IMR-90 (cell line): ENCODE measurements at regions not wholly inside any gene's neighbourhood (a gene's known extent, or its start where the extent isn't known, plus 50 kb on each side); places are given as distances from the start of the nearest gene placed in this dataset.

Experiments used
- ATAC-seq: fragments of 200-7000 bp; cut with Tn5 transposase; 2 replicates; pipeline ENCODE4 v1.9.1; 2020; ENCODE audit warnings: low read depth, mild to moderate bottlenecking, moderate library complexity
- BruUV-seq: library from RNA; stranded (reverse); fragments of 400-500 nt; replicated peaks from 2 replicates; lab custom pipeline; 2021; lab: Mats Ljungman, UMichigan
- CTCF ChIA-PET: fragments of 300-600 bp; formaldehyde crosslinking; extraction: SDS; loops from one replicate; lab custom pipeline; 2021; ENCODE audit warnings: antibody characterized with exemption; lab: Yijun Ruan, JAX
- POLR2A ChIA-PET: fragments of 300-600 bp; sonication (Branson Sonifier 250); formaldehyde crosslinking; loops from one replicate; lab custom pipeline; 2022; ENCODE audit warnings: antibody characterized with exemption; ENCODE audit not compliant: unreplicated experiment; lab: Charles Lee
- DNase-seq: peaks from one replicate; pipeline ENCODE4 v3.0.0; 2013
- H2AFZ ChIP-seq: replicated peaks from 2 replicates; pipeline ENCODE3; 2013; ENCODE audit warnings: low read length, mild to moderate bottlenecking; ENCODE audit not compliant: poor library complexity
- H2AK5ac ChIP-seq: 2 replicates; pipeline ENCODE4 v1.6.1; 2013; ENCODE audit warnings: low read depth, low read length, inconsistent platforms
- H2AK9ac ChIP-seq: replicated peaks from 2 replicates; pipeline ENCODE3; 2013; ENCODE audit warnings: mild to moderate bottlenecking, low read depth, low read length, moderate library complexity; ENCODE audit not compliant: poor library complexity
- H2BK120ac ChIP-seq: 2 replicates; pipeline ENCODE4 v1.6.1; 2013; ENCODE audit warnings: low read depth, low read length, inconsistent platforms
- H2BK15ac ChIP-seq: 3 replicates; pipeline ENCODE4 v1.6.1; 2013; ENCODE audit warnings: low read depth, low read length, inconsistent platforms
- H2BK20ac ChIP-seq: 2 replicates; pipeline ENCODE4 v1.6.1; 2013; ENCODE audit warnings: low read depth, mild to moderate bottlenecking, inconsistent platforms, low read length, moderate library complexity
- H2BK5ac ChIP-seq: 2 replicates; pipeline ENCODE4 v1.6.1; 2013; ENCODE audit warnings: mild to moderate bottlenecking, low read depth, low read length, inconsistent platforms; ENCODE audit not compliant: poor library complexity, severe bottlenecking
- H3K14ac ChIP-seq: replicated peaks from 2 replicates; pipeline ENCODE4 v1.6.1; 2013; ENCODE audit warnings: low read depth, low read length, inconsistent platforms
- H3K18ac ChIP-seq: 2 replicates; pipeline ENCODE4 v1.6.1; 2013; ENCODE audit warnings: low read depth, low read length, control low read depth
- H3K23ac ChIP-seq: 2 replicates; pipeline ENCODE4 v1.6.1; 2013; ENCODE audit warnings: low read depth, low read length, inconsistent platforms
- H3K27ac ChIP-seq: 2 replicates; pipeline ENCODE4 v1.5.1; 2013; ENCODE audit warnings: mild to moderate bottlenecking, control low read depth, low read length; ENCODE audit not compliant: insufficient read depth
- H3K27me3 ChIP-seq: 2 replicates; pipeline ENCODE4 v1.6.1; 2013; ENCODE audit warnings: low read length; ENCODE audit not compliant: control insufficient read depth, insufficient read depth
- H3K36me3 ChIP-seq: 2 replicates; pipeline ENCODE4 v1.6.1; 2013; ENCODE audit warnings: low read length, mixed read lengths; ENCODE audit not compliant: control insufficient read depth, insufficient read depth
- H3K4ac ChIP-seq: 2 replicates; pipeline ENCODE4 v1.6.1; 2013; ENCODE audit warnings: low read depth, low read length, inconsistent platforms
- H3K4me1 ChIP-seq: 2 replicates; pipeline ENCODE4 v1.6.1; 2013; ENCODE audit warnings: low read length, mixed read lengths; ENCODE audit not compliant: control insufficient read depth, insufficient read depth
- H3K4me2 ChIP-seq: 2 replicates; pipeline ENCODE4 v1.6.1; 2013; ENCODE audit warnings: low read depth, mild to moderate bottlenecking, control low read depth, low read length, moderate library complexity
- H3K4me3 ChIP-seq: 2 replicates; pipeline ENCODE4 v1.5.1; 2013; ENCODE audit warnings: low read depth, mild to moderate bottlenecking, control low read depth, low read length, moderate library complexity; ENCODE audit not compliant: insufficient read depth
- H3K56ac ChIP-seq: 2 replicates; pipeline ENCODE4 v1.6.1; 2013; ENCODE audit warnings: low read length, inconsistent platforms; ENCODE audit not compliant: insufficient read depth; ENCODE audit errors: extremely low read depth
- H3K79me1 ChIP-seq, 2 experiments: 2 replicates each; pipeline ENCODE4 v1.6.1; 2013; ENCODE audit warnings: low read length in 2 of 2, inconsistent platforms in 1 of 2, low read depth in 1 of 2
- H3K9ac ChIP-seq: 2 replicates; pipeline ENCODE4 v1.6.1; 2013; ENCODE audit warnings: low read depth, low read length, control low read depth
- H3K9me1 ChIP-seq: 2 replicates; pipeline ENCODE4 v1.6.1; 2013; ENCODE audit warnings: low read length, inconsistent platforms; ENCODE audit not compliant: insufficient read depth
- H3K9me3 ChIP-seq: 2 replicates; pipeline ENCODE4 v1.6.1; 2013; ENCODE audit warnings: low read length; ENCODE audit not compliant: control insufficient read depth, insufficient read depth
- H4K20me1 ChIP-seq: 2 replicates; pipeline ENCODE4 v1.6.1; 2013; ENCODE audit warnings: low read length, inconsistent platforms; ENCODE audit not compliant: insufficient read depth
- H4K5ac ChIP-seq: 2 replicates; pipeline ENCODE4 v1.6.1; 2013; ENCODE audit warnings: mild to moderate bottlenecking, low read depth, low read length, control low read depth
- H4K8ac ChIP-seq, 2 experiments: 2 replicates each; pipeline ENCODE4 v1.6.1; 2013; ENCODE audit warnings: low read depth in 2 of 2, low read length in 2 of 2, control low read depth in 1 of 2, inconsistent platforms in 1 of 2
- H4K91ac ChIP-seq: 2 replicates; pipeline ENCODE4 v1.6.1; 2013; ENCODE audit warnings: low read depth, low read length, inconsistent platforms; ENCODE audit not compliant: insufficient read depth
- CEBPB ChIP-seq: IDR thresholded peaks from 2 replicates; pipeline ENCODE4 v1.6.1; 2012; ENCODE audit warnings: low read depth, low read length, improper control_type of control experiment
- MAZ ChIP-seq: IDR thresholded peaks from 2 replicates; pipeline ENCODE4 v1.6.1; 2012; ENCODE audit warnings: low read depth, mild to moderate bottlenecking, low read length, improper control_type of control experiment, moderate library complexity, borderline replicate concordance
- NFE2L2 ChIP-seq: fragments of 150-350 bp; IDR thresholded peaks from 2 replicates; pipeline ENCODE4 v1.6.1; 2016; ENCODE audit warnings: low read depth, mild to moderate bottlenecking, low read length
- POLR2A ChIP-seq: IDR thresholded peaks from 2 replicates; pipeline ENCODE4 v1.6.1; 2012; ENCODE audit warnings: mild to moderate bottlenecking, low read depth, low read length
- RAD21 ChIP-seq: IDR thresholded peaks from 2 replicates; pipeline ENCODE4 v1.6.1; 2012; ENCODE audit warnings: low read length, improper control_type of control experiment
- RFX5 ChIP-seq: IDR thresholded peaks from 2 replicates; pipeline ENCODE4 v1.8.0; 2012; ENCODE audit warnings: low read depth, mild to moderate bottlenecking, low read length, moderate library complexity
- SMC3 ChIP-seq: fragments of 150-350 bp; IDR thresholded peaks from 2 replicates; pipeline ENCODE4 v1.6.1; 2016; ENCODE audit warnings: low read depth, mild to moderate bottlenecking, antibody characterized with exemption, low read length, moderate library complexity
- WGBS, 2 experiments: methylation state at CpG; one replicate each; pipeline versions ENCODE4 v1.1.5 to v1.1.7; 2013; ENCODE audit warnings: missing lambda C conversion rate in 2 of 2; ENCODE audit not compliant: insufficient read length in 1 of 2; ENCODE audit errors: extremely low coverage in 2 of 2; 5-methylcytosine and 5-hydroxymethylcytosine counted together
- dilution Hi-C: fragments of 300-500 bp; cut with HindIII; formaldehyde crosslinking; loops from one replicate; pipeline ENCODE4 v1.14.3; 2018; ENCODE audit warnings: low sequenced_read_pairs; ENCODE audit not compliant: unreplicated experiment
- in situ Hi-C: fragments of 300-500 bp; cut with MboI; formaldehyde crosslinking; loops from 3 replicates; pipeline ENCODE4 v1.14.3; 2019; ENCODE audit warnings: low sequenced_read_pairs, inconsistent platforms, mixed read lengths
- intact Hi-C: fragments of 100-400 bp; cut with micrococcal nuclease; formaldehyde crosslinking; loops from 2 replicates; pipeline ENCODE4 v1.10.0; 2022
- TF ChIP-seq, protein P1 (sequence below): fragments of 150-350 bp; IDR thresholded peaks from 2 replicates; pipeline ENCODE4 v1.6.1; 2016; ENCODE audit warnings: low read depth, mild to moderate bottlenecking, low read length, moderate library complexity, borderline replicate concordance

DNA sequence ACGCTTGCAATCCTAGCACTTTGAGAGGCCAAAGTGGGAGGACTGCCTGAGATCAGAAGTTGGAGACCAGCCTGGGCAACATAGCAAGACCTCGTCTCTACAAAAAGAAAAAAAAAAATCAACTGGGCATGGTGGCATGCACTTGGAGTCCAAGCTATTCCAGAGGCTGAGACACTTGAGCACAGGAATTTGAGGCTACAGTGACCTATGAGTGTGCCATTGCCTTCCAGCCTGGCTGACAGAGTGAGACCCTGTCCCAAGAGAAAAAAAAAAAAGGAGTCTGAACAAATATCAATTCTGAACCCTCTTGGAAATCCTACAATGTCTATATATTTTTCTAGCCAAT lies 126.8 kb upstream of the NRP1 start:
- 83% methylated on average over 1 of the region's 2 CpGs; no CpG with 5 or more reads in 1 of the 2 experiments for WGBS, 2 experiments
- Histone ChIP-seq H3K4ac (no peak overlapping the region), H3K4me2 (no peak overlapping the region), H2AK9ac (no peak overlapping the region), H3K27ac (no peak overlapping the region), H2BK120ac (no peak overlapping the region), H3K18ac (no peak overlapping the region), H2AFZ (no peak overlapping the region), H4K5ac (no peak overlapping the region), H2BK20ac (no peak overlapping the region), H3K9ac (no peak overlapping the region), H2BK5ac (no peak overlapping the region), H3K56ac (no peak overlapping the region), H3K9me3 (no peaks in the 10 kb centered on the region), H3K27me3 (no peaks in the 10 kb centered on the region), H3K4me3 (no peak overlapping the region), H4K91ac (no peak overlapping the region), H2AK5ac (no peak overlapping the region), H2BK15ac (no peak overlapping the region), H3K9me1 (no peaks in the 10 kb centered on the region; the same call in 1 of the 2 replicates), H4K8ac (no peak overlapping the region), H3K79me1 (no peaks in the 10 kb centered on the region), H3K4me1 (0 out of 2 replicates have a peak, but pooled peaks cover 2% of the 10 kb centered on the region), H3K14ac (no peak overlapping the region), H3K23ac (no peak overlapping the region), H4K20me1 (no peaks in the 10 kb centered on the region), H3K36me3 (no peaks in the 10 kb centered on the region)
- ChIA-PET POLR2A (interaction anchor here (0.6 kb wide), 1 partner anchor 102 kb away, joined by 3 read pairs; no protein-coding TSS in a partner anchor), CTCF (interaction anchor here (0.6 to 0.7 kb wide), 3 partner anchors 12 to 304 kb away, joined by 3 to 7 read pairs (median 5); no protein-coding TSS in a partner anchor)
- no TSS peak for BruUV-seq
- ATAC-seq (no peak), DNase-seq (no peak)
- in situ Hi-C loops (no loop called here), intact Hi-C loops (no loop called here), dilution Hi-C loops (no loop called here)
- TF ChIP-seq RAD21 = no peak
- TF ChIP-seq, protein P1, sequence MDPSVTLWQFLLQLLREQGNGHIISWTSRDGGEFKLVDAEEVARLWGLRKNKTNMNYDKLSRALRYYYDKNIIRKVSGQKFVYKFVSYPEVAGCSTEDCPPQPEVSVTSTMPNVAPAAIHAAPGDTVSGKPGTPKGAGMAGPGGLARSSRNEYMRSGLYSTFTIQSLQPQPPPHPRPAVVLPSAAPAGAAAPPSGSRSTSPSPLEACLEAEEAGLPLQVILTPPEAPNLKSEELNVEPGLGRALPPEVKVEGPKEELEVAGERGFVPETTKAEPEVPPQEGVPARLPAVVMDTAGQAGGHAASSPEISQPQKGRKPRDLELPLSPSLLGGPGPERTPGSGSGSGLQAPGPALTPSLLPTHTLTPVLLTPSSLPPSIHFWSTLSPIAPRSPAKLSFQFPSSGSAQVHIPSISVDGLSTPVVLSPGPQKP = no peak
- no peak for TF ChIP-seq SMC3
- TF ChIP-seq POLR2A = no peak
- no peak for TF ChIP-seq CEBPB
- TF ChIP-seq RFX5 = no peak
- TF ChIP-seq NFE2L2 = no peak
- no peak for TF ChIP-seq MAZ
